ENCODE measurements at regions not wholly inside any gene's neighbourhood (a gene's known extent, or its start where the extent isn't known, plus 50 kb on each side); places are given as distances from the start of the nearest gene placed in this dataset.

DNA sequence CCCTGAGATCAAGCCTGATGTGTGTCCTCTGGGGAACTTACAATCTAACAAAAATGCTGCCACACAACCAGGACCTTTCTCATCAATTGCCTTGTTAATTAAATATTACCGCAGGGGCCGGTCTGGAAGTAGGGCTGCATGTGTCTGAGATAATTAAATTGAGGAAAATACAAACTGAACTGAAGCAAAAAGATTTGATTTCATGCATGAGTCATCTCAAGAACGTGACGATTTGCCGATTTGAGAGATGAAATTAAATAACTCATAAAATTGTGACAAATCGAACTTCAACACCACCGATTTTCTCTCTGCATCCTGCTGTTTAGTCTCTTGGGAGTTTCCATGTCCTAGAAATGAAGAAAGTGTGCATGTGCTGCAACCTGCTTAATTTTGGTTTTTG is 94.6 kb upstream of the DAAM1 start:
- TF ChIP-seq, protein P1, sequence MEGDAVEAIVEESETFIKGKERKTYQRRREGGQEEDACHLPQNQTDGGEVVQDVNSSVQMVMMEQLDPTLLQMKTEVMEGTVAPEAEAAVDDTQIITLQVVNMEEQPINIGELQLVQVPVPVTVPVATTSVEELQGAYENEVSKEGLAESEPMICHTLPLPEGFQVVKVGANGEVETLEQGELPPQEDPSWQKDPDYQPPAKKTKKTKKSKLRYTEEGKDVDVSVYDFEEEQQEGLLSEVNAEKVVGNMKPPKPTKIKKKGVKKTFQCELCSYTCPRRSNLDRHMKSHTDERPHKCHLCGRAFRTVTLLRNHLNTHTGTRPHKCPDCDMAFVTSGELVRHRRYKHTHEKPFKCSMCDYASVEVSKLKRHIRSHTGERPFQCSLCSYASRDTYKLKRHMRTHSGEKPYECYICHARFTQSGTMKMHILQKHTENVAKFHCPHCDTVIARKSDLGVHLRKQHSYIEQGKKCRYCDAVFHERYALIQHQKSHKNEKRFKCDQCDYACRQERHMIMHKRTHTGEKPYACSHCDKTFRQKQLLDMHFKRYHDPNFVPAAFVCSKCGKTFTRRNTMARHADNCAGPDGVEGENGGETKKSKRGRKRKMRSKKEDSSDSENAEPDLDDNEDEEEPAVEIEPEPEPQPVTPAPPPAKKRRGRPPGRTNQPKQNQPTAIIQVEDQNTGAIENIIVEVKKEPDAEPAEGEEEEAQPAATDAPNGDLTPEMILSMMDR (conservative IDR thresholded peaks at IDR 0.05; ENCODE audit: low read length): no peak
- TF ChIP-seq EZH2phosphoT487 (IDR thresholded peaks at IDR 0.05; ENCODE audit: borderline replicate concordance, low read depth, low read length): no peak

Measured in OCI-LY7 (cell line).